ENCODE measurements at regions not wholly inside any gene's neighbourhood (a gene's known extent, or its start where the extent isn't known, plus 50 kb on each side); places are given as distances from the start of the nearest gene placed in this dataset.
"Not testable (repeated sequence)": the region's sequence is repeated elsewhere in the genome, so short reads cannot be mapped to it uniquely, and the experiment has no call there.

DNA sequence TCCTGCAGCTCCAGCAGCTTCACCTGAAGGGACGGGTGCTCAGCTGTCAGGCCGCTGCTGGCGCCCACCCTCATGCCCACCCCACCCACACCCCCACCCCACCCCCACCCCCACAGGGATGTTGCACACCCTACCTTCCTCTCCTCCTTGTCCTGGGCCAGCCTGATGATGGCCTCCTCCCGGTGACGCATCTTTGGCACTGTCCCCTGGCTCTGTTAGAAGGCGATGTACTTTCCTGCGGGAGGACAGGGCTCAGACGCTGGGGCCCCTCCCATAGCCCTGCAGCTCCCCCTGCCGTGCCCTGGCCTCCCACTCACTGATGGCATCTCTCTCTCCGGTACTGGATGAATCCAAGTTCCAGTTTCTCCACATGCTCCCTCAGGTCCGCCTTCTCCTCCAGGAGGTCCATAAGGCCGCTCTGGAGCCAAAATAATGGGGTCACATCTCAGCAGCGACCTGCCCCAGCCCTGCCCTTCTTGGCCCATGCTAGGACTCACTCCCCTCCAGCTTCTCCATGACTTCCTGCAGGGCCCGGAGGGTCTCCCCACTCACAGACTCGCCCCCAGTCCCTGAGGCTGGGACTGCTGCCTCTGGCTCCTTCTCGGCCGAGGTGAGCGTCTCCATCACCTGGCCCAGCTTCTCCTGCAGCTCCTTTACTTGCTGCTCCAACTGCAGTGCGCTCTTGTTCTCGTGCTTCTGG lies 55.2 kb downstream of the GOLGA8B start:
- DNase-seq = not testable (repeated sequence)

DNA sequence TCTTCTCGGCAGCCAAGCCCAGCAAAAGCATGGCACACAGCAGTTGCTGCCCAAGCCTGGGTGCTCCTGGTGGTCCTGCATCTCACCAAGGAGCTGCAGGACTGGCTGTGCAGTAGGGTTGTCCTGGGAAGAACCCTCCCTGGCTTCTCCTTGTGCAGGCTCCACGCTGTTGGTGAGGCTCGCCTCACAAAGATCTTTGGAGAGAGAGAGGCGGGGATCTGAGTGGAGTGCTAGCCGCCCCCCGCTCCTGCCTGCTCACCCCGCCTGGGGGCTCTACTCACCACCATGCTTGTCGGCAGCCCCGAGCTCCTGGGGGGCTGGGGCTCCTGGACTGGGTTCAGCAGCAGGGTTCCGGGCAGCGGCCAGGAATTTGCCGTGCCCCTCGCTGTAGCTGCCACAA lies 55.8 kb downstream of the GOLGA8B start:
- not testable (repeated sequence) for DNase-seq

DNA sequence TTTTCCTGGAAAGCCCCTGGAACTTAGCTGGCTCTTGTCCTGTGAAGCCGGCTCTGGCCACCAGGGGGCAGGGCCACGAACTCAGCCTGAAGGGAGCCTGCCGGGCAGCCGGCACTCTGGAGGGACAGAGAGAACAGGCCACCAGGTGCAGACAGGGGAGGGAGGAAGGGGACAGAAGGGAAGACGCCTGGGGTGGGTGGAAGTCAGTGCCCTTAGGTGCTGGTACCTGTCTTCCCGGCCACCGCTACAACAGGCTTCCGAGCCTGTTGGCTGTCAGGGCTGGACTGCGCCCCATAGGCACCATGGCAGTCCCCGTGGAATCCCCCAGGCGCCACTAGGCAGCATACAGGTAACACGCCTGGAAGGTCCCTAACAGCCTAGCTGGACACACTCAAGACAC lies 59.6 kb downstream of the GOLGA8B start:
- peak in 1 of 3 experiments; percentile 13 for DNase-seq

GRCh38 chr15:34522601-34523000 lies 60.9 kb downstream of the GOLGA8B start:
- DNase-seq = not testable (repeated sequence)

- not testable (repeated sequence) for DNase-seq
Measured at GRCh38 chr15:34521802-34522485, 61.5 kb downstream of the GOLGA8B start.

DNA sequence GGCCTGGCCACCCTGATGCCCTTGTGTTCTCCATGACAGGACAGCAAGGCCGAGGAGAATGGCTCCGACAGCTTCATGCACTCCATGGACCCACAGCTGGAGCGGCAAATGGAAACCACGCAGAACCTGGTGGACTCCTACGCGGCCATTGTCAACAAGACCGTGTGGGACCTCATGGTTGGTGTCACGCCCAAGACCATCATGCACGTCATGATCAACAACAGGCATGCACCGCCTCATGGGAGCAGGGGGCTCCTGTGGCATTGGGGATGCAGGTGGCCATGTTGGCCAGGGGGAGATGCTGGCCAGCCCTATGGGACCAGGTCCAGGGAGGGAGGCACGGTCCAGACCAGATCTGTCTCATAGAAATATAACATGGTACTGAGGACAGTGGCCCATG lies 62.9 kb downstream of the GOLGA8B start:
- DNase-seq = no peak

DNA sequence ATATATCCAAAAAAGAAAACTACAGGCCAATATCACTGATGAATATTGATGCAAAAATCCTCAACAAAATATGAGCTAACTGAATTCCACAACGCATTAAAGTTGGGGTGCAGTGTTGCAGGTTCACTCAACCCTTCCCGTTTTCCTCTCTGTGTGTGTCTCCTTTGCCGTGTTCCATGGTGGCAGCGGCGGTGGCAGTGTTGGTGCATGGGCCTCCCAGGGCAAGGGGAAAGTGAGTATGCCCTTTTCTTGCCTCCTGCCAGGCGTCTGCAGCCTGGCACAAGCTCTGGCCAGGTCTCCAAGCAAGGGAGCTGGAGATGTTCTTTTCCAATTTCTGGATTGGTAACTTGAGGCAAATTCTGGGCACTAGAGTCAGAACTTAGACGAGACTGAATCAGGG lies 63.4 kb downstream of the GOLGA8B start:
- DNase-seq = not testable (repeated sequence)

- DNase-seq = peak in 2 of 3 experiments; percentile 70 to 72
Measured at GRCh38 chr15:34514251-34514670, 69.2 kb downstream of the GOLGA8B start.

DNA sequence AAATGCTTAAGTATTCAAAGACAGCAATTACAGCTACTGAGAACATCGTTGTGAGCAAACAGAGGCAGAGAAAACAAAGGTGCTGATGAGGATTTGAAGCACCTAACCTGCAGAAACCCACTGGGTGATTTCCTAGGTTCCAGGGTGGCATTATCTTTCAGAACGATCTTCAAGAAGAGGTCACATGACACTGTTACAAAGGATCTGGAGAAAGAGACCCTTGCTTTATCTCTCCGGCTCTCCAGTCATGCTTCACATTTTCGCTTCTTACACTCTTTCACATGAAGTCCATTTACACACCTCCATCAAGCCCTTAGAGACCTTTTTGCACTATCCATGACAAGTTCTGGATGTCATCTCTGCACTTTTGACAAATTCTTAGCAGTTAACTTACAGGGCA lies 70.8 kb downstream of the GOLGA8B start:
- DNase-seq = peak in 1 of 3 experiments; percentile 43

DNA sequence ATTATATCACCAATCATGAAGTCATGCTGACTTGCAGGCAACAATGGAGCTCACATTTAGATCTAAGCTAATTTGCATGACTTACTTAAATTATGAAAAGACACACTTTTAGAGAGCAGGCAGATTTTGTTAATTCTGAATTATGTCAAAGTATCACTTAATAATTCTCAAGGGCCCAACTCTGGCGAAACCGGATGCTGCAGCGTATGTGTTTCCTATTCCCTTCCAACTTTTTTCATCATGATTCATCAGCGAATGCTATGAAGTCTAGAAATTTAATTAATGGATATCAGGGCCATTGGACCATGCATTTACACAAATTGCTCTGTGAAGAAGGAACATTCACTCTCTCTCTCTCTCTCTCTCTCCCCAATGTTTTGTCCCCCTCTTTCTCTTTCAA lies 63.5 kb upstream of the GOLGA8A start:
- DNase-seq = no peak

DNA sequence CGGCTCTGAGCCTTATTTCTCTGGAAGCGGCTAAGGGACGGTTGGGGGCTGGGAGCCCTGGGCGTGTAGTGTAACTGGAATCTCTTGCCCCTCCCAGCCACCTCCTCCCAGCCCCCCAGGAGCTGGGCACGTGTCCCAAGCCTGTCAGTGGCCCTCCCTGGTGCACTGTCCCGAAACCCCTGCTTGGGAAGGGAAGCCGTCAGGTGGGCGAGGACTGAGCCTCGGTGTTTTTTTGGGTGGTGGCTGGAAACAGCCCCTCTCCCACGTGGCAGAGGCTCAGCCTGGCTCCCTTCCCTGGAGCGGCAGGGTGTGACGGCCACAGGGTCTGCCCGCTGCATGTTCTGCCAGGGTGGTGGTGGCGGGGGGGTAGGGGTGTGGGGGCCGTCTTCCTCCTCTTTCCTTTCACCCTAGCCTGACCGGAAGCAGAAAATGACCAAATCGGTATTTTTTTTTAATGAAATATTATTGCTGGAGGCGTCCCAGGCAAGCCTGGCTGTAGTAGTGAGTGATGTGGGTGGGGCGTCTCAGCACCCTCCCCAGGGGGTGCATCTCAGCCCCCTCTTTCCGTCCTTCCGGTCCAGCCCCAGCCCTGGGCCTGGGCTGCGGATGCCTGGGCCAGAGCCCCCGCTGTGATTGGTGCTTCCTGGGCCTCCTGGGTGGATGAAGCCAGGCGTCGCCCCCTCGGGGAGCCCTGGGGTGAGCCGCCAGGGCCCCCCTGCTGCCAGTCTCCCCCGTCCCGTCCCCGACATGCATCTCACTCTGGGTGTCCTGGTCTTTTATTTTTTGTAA lies 58.8 kb upstream of the GOLGA8A start:
- DNase-seq = no peak

DNA sequence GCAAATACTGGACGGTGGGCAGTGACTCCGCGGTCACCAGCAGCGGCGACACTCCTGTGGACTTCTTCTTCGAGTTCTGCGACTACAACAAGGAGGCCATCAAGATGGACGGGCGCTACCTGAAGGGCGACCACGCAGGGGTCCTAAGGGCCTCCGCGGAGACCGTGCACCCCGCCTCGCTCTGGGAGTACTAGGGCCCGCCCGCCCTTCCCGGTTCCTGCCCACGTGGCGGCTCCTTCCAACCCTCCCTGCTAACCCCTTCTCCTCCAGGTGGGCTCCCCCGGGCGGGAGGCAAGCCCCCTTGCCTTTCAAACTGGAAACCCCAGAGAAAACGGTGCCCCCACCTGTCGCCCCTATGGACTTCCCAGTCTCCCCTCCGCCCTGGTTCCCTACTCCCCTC lies 58.1 kb upstream of the GOLGA8A start:
- DNase-seq = not testable (repeated sequence)

DNA sequence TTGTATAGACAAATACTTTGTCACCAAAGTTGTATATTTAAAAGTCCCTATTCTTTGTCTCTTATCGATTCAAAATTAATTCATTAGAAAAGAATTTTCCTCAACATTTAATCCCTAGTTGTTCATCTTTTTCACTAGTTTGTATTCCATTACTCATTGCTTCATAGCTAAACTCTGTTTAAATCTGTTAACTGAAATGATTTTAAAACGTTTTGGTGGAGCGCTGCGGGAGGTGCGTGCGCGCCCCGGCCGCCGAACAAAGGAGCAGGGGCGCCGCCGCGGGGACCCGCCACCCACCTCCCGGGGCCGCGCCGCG lies 56.4 kb upstream of the GOLGA8A start:
- no peak for DNase-seq

- DNase-seq = peak in 1 of 3 experiments; percentile 21
Measured at GRCh38 chr15:34493001-34493400, 55.4 kb upstream of the GOLGA8A start.

DNA sequence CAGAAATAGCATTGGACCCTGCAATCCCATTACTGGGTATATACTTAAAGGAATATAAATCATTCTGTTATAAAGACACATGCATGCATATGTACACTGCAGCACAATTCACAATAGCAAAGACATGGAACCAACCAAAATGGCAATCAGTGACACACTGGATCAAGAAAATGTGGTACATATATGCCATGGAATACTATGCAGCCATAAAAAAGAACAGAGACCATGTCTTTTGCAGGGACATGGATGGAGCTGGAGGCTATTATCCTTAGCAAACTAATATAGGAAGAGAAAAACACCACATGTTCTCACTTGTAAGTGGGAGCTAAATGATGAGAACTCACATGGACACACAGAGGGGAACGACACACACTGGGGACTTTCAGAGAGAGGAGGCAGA lies 53.9 kb upstream of the GOLGA8A start:
- not testable (repeated sequence) for DNase-seq

DNA sequence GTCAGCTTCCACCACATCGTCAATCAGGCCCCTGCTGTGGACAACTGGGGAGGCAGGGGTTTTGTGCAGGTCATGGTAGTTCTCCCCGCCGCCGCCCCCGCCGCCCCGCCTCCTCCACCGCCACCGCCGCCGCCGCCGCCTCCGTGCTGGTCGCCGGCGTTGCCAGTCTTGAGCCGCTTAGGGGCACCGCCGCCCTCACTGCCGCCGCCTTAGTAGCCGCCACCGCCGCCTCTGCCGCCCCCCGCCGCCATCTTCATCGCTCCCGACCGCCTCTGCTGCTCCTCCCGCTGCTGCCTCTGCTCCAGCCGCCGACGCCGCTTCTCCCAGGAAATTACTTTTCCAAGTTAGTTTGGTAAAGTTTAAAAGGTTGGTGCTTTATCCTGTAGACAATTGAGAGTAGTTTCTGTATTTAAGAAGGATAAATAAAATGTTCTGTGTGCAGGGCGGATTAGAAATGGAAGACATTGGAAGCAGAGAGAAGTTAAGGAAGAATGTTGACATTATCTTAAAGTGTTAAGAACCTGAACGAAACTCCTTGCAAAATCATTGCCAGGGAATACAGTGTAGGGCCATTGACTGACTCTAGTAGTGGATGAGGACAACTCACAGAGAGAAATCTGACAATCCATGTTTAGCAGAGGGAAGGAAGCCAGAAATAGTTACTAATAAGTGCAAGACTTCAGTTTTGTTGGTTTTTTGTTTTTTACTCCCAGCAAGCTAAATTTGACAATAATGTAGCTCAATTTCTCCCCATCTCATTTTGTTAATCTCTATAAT lies 53.0 kb upstream of the GOLGA8A start:
- no peak for DNase-seq

GRCh38 chr15:34488973-34489959 lies 51.7 kb upstream of the GOLGA8A start:
- not testable (repeated sequence) for DNase-seq

Data from NCI-H1417 (cell line).